CD4-positive, CD25-positive, alpha-beta regulatory T cell (primary cell): ENCODE measurements at regions not wholly inside any gene's neighbourhood (a gene's known extent, or its start where the extent isn't known, plus 50 kb on each side); places are given as distances from the start of the nearest gene placed in this dataset.

ENCODE experiments used
- ATAC-seq, 2 donors: fragments of 150-1000 bp; cut with Tn5 transposase; one replicate each; pipeline ENCODE4 v1.10.0; 2021; ENCODE audit warnings: low read depth in 2 of 2, moderate number of reproducible peaks in 2 of 2, moderate library complexity in 1 of 2
- DNase-seq, 3 donors: peaks; one replicate each; pipeline versions ENCODE4 v3.0.0 to v3.0.0-alpha.2; 2012 to 2022; ENCODE audit warnings: mixed read lengths in 1 of 3
- H3K27ac ChIP-seq: one replicate; pipeline ENCODE4 v1.7.0; 2013; ENCODE audit warnings: mild to moderate bottlenecking, low read length; ENCODE audit not compliant: insufficient read depth, poor library complexity, severe bottlenecking
- H3K27me3 ChIP-seq: one replicate; pipeline ENCODE4 v1.7.0; 2013; ENCODE audit warnings: low read length; ENCODE audit not compliant: control insufficient read depth, insufficient read depth
- H3K36me3 ChIP-seq: one replicate; pipeline ENCODE4 v1.7.0; 2013; ENCODE audit warnings: mild to moderate bottlenecking, low read length, moderate library complexity; ENCODE audit not compliant: control insufficient read depth, insufficient read depth
- H3K4me1 ChIP-seq: 2 replicates; pipeline ENCODE4 v1.7.0; 2013; ENCODE audit warnings: mild to moderate bottlenecking, low read length; ENCODE audit not compliant: insufficient read depth, control insufficient read depth, poor library complexity, severe bottlenecking
- H3K4me3 ChIP-seq: one replicate; pipeline ENCODE4 v1.7.0; 2013; ENCODE audit warnings: low read depth, mild to moderate bottlenecking, low read length, moderate library complexity
- H3K9me3 ChIP-seq, 2 experiments: 1 replicate in 1 of 2; 2 replicates in 1 of 2; pipeline ENCODE4 v1.7.0; 2013; ENCODE audit warnings: low read length in 2 of 2, mild to moderate bottlenecking in 1 of 2, moderate library complexity in 1 of 2; ENCODE audit not compliant: control insufficient read depth in 2 of 2
- H3K27ac Mint-ChIP-seq, 3 donors: one replicate each; pipeline ENCODE4 v1.8.0; 2020 to 2022; ENCODE audit warnings: mild to moderate bottlenecking in 3 of 3, mixed read lengths in 3 of 3, moderate library complexity in 2 of 3
- H3K27me3 Mint-ChIP-seq: one replicate; pipeline ENCODE4 v1.8.0; 2022; ENCODE audit warnings: mild to moderate bottlenecking, mixed read lengths
- H3K36me3 Mint-ChIP-seq: one replicate; pipeline ENCODE4 v1.8.0; 2020; ENCODE audit warnings: mixed read lengths
- H3K4me1 Mint-ChIP-seq, 4 donors: one replicate each; pipeline ENCODE4 v1.8.0; 2020 to 2022; ENCODE audit warnings: mixed read lengths in 4 of 4, mild to moderate bottlenecking in 1 of 4
- H3K4me3 Mint-ChIP-seq, 4 donors: one replicate each; pipeline ENCODE4 v1.8.0; 2020 to 2022; ENCODE audit warnings: mild to moderate bottlenecking in 4 of 4, mixed read lengths in 4 of 4, moderate library complexity in 3 of 4
- H3K9me3 Mint-ChIP-seq, 7 donors: one replicate each; pipeline ENCODE4 v1.8.0; 2020 to 2022; ENCODE audit warnings: mixed read lengths in 7 of 7, mild to moderate bottlenecking in 3 of 7, moderate library complexity in 2 of 7

- H3K9me3 Mint-ChIP-seq = no peaks in the 10 kb centered on the region
- H3K36me3 Mint-ChIP-seq = no peaks in the 10 kb centered on the region
- Histone ChIP-seq H3K36me3 (no peaks in the 10 kb centered on the region), H3K4me3 (peak overlapping the region; percentile 69), H3K4me1 (peaks cover 6% of the 10 kb centered on the region), H3K9me3 (no peaks in the 10 kb centered on the region), H3K27ac (no peak overlapping the region), H3K27me3 (no peaks in the 10 kb centered on the region)
- peak in 1 of 2 donors; percentile 48 for ATAC-seq
- peak overlapping the region; percentile 59 to 70 (median 66) for H3K4me3 Mint-ChIP-seq
- H3K27ac Mint-ChIP-seq = peak overlapping the region in 1 of 3 donors; percentile 53
- DNase-seq = peak in 1 of 3 donors; percentile 12
- H3K4me1 Mint-ChIP-seq = peaks cover 0 to 10% (median 2%) of the 10 kb centered on the region in 4 donors
- peaks cover 9% of the 10 kb centered on the region for H3K27me3 Mint-ChIP-seq
These were observed 209.8 kb upstream of the NUDT4 start for GRCh38 chr12:93167841-93168492.

- Histone ChIP-seq H3K27ac (no peak overlapping the region), H3K27me3 (no peaks in the 10 kb centered on the region), H3K36me3 (no peaks in the 10 kb centered on the region), H3K4me3 (no peak overlapping the region), H3K4me1 (peaks cover 6% of the 10 kb centered on the region), H3K9me3 (no peaks in the 10 kb centered on the region)
- ATAC-seq (no peak), DNase-seq (no peak)
- Mint-ChIP-seq H3K27me3 (peaks cover 5% of the 10 kb centered on the region), H3K36me3 (no peaks in the 10 kb centered on the region), H3K4me3 (no peak overlapping the region), H3K27ac (no peak overlapping the region), H3K4me1 (peaks cover 0 to 10% (median 2%) of the 10 kb centered on the region in 4 donors), H3K9me3 (no peaks in the 10 kb centered on the region)
These were observed 209.0 kb upstream of the NUDT4 start for GRCh38 chr12:93168751-93169150.

DNA sequence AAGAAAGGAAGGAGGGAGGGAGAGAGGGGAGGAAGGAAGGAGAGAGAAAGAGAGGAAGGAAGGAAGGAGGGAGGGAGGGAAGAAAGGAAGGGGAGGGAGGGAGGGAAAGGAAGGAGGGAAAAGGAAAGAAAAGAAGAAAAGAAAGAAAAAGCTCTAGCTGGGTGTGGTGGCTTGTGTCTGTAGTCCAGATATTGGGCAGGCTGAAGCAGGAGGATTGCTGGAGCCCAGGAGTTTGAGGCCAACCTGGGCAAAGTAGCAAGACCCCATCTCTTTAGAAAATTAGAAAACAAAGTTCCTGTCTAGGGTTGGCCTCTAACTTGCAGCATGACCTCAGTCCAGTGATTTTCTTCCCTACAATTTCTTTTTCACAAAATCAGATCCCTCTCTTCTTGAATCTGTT lies 208.2 kb upstream of the NUDT4 start:
- Histone ChIP-seq H3K4me1 (peaks cover 6% of the 10 kb centered on the region), H3K9me3 (no peaks in the 10 kb centered on the region), H3K36me3 (no peaks in the 10 kb centered on the region), H3K27ac (no peak overlapping the region), H3K27me3 (no peaks in the 10 kb centered on the region), H3K4me3 (no peak overlapping the region)
- no peak for ATAC-seq
- Mint-ChIP-seq H3K36me3 (no peaks in the 10 kb centered on the region), H3K9me3 (no peaks in the 10 kb centered on the region), H3K27me3 (peaks cover 4% of the 10 kb centered on the region), H3K4me1 (peaks cover 0 to 10% (median 2%) of the 10 kb centered on the region in 4 donors), H3K27ac (no peak overlapping the region), H3K4me3 (no peak overlapping the region)
- DNase-seq = no peak

GRCh38 chr12:93170928-93171327 lies 206.8 kb upstream of the NUDT4 start:
- ATAC-seq (no peak), DNase-seq (no peak)
- Histone ChIP-seq H3K36me3 (no peaks in the 10 kb centered on the region), H3K27ac (no peak overlapping the region), H3K27me3 (no peaks in the 10 kb centered on the region), H3K4me3 (no peak overlapping the region), H3K9me3 (no peaks in the 10 kb centered on the region), H3K4me1 (peaks cover 6% of the 10 kb centered on the region)
- Mint-ChIP-seq H3K9me3 (no peaks in the 10 kb centered on the region), H3K27ac (no peak overlapping the region), H3K4me3 (no peak overlapping the region), H3K36me3 (no peaks in the 10 kb centered on the region), H3K27me3 (peaks cover 4% of the 10 kb centered on the region), H3K4me1 (peaks cover 0 to 10% (median 2%) of the 10 kb centered on the region in 4 donors)

GRCh38 chr12:93173178-93173957 lies 204.4 kb upstream of the NUDT4 start:
- no peaks in the 10 kb centered on the region for H3K4me1 Mint-ChIP-seq
- H3K9me3 Mint-ChIP-seq = no peaks in the 10 kb centered on the region
- ATAC-seq (no peak), DNase-seq (no peak)
- Histone ChIP-seq H3K9me3 (no peaks in the 10 kb centered on the region), H3K27me3 (no peaks in the 10 kb centered on the region), H3K36me3 (no peaks in the 10 kb centered on the region), H3K4me1 (no peaks in the 10 kb centered on the region), H3K4me3 (no peak overlapping the region), H3K27ac (no peak overlapping the region)
- no peaks in the 10 kb centered on the region for H3K36me3 Mint-ChIP-seq
- no peak overlapping the region for H3K27ac Mint-ChIP-seq
- no peak overlapping the region for H3K4me3 Mint-ChIP-seq
- peaks cover 4% of the 10 kb centered on the region for H3K27me3 Mint-ChIP-seq

DNA sequence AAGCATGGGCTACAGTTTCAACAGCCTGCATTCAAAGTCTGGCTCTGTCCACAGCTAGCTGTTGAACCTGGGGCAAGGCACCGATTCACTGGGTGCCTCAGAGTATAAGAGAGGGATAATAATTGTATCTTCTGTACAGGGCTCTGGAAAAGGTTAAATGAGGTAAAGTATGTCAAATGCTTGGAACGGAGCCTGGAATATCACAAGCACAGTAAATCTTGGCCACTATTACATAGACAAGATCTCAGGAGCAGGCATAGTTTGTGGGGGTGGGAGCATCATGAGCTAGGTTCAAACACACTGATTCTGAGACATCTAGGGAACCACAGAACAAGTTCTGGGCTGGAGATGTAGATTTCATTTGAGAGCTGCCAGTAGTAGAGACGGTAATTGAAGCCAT lies 203.7 kb upstream of the NUDT4 start:
- no peaks in the 10 kb centered on the region for H3K27me3 Mint-ChIP-seq
- no peaks in the 10 kb centered on the region for H3K4me1 ChIP-seq
- ATAC-seq = no peak

GRCh38 chr12:93174473-93174872 lies 203.3 kb upstream of the NUDT4 start:
- Mint-ChIP-seq H3K27me3 (no peaks in the 10 kb centered on the region), H3K36me3 (no peaks in the 10 kb centered on the region), H3K27ac (no peak overlapping the region), H3K4me3 (no peak overlapping the region), H3K4me1 (no peaks in the 10 kb centered on the region), H3K9me3 (no peaks in the 10 kb centered on the region)
- DNase-seq (no peak), ATAC-seq (no peak)
- no peaks in the 10 kb centered on the region for H3K27me3 ChIP-seq
- H3K4me1 ChIP-seq = no peaks in the 10 kb centered on the region
- no peaks in the 10 kb centered on the region for H3K36me3 ChIP-seq
- no peak overlapping the region for H3K27ac ChIP-seq
- no peaks in the 10 kb centered on the region for H3K9me3 ChIP-seq
- no peak overlapping the region for H3K4me3 ChIP-seq

More for the DNA sequence above, 203.7 kb upstream of the NUDT4 start:
- Mint-ChIP-seq H3K27ac (no peak overlapping the region), H3K4me3 (no peak overlapping the region), H3K36me3 (no peaks in the 10 kb centered on the region), H3K9me3 (no peaks in the 10 kb centered on the region), H3K4me1 (no peaks in the 10 kb centered on the region)
- no peak for DNase-seq
- no peak overlapping the region for H3K4me3 ChIP-seq
- H3K36me3 ChIP-seq = no peaks in the 10 kb centered on the region
- H3K27me3 ChIP-seq = no peaks in the 10 kb centered on the region
- H3K9me3 ChIP-seq = no peaks in the 10 kb centered on the region
- H3K27ac ChIP-seq = no peak overlapping the region

DNA sequence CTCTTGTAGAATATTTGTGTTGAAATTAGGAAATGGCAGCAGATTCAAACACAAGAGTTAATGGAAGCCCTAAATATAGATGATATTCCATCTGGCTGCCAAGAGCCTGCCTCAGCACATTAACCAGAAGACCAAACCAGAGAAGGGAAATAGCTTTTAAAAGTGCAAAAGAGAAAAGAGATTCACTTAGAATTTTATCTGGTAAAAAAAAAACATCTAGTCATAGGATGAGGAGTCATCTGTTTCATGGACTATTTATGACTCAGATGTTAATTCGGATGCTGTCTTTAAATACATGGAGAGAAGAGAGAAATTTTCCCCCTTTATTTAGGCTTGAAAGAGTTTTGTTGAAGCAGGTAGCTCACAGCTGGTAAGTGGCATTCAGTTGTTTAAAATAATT lies 201.6 kb upstream of the NUDT4 start:
- ATAC-seq (no peak), DNase-seq (no peak)
- Mint-ChIP-seq H3K4me3 (no peak overlapping the region), H3K27ac (no peak overlapping the region), H3K9me3 (no peaks in the 10 kb centered on the region), H3K36me3 (no peaks in the 10 kb centered on the region), H3K4me1 (no peaks in the 10 kb centered on the region), H3K27me3 (no peaks in the 10 kb centered on the region)
- Histone ChIP-seq H3K27ac (no peak overlapping the region), H3K4me3 (no peak overlapping the region), H3K36me3 (no peaks in the 10 kb centered on the region), H3K9me3 (no peaks in the 10 kb centered on the region), H3K27me3 (no peaks in the 10 kb centered on the region), H3K4me1 (no peaks in the 10 kb centered on the region)
